Ovary (tissue), 3 donors: ENCODE measurements at regions not wholly inside any gene's neighbourhood (a gene's known extent, or its start where the extent isn't known, plus 50 kb on each side); places are given as distances from the start of the nearest gene placed in this dataset.

ENCODE experiments used
- EP300 ChIP-seq: sonication (generic); formaldehyde crosslinking; IDR thresholded peaks from one replicate; pipeline ENCODE4 v1.6.1; 2017; ENCODE audit warnings: antibody characterized with exemption
- POLR2A ChIP-seq: fragments of 450-650 bp; IDR thresholded peaks from one replicate; pipeline ENCODE4 v1.6.1; 2017; ENCODE audit warnings: antibody characterized with exemption, mild to moderate bottlenecking, moderate library complexity
- TF ChIP-seq, protein P1 (sequence below), 3 donors: fragments of 450-650 bp in 2 of 3; fragments of 200-600 bp in 1 of 3; IDR thresholded peaks; one replicate each; pipeline versions ENCODE4 v1.5.1 to v1.8.0; 2016 to 2022; ENCODE audit warnings: antibody characterized with exemption in 3 of 3, mild to moderate bottlenecking in 1 of 3
- donor health status: DM: no; HTN: no; CAD: no.

DNA sequence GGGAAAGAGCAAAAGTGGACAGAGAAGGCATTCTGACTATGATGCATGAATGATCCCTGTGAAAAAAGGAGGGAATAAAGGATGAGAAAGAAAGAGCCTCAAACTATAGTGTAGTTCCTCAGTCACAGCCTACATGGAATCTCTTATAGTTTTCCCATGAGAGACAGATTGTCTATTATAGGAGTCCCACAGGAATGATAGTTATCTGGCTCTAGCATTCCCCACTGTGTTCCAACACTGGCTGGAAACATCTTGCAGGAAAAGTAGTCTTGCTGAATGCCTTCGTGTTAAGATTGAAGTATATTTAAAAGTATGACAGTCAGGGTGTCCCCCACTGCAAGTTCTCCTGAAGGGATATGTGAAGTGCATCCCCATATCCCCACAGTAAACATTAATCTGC is 641.5 kb upstream of the NECTIN3 start:
- TF ChIP-seq, protein P1, sequence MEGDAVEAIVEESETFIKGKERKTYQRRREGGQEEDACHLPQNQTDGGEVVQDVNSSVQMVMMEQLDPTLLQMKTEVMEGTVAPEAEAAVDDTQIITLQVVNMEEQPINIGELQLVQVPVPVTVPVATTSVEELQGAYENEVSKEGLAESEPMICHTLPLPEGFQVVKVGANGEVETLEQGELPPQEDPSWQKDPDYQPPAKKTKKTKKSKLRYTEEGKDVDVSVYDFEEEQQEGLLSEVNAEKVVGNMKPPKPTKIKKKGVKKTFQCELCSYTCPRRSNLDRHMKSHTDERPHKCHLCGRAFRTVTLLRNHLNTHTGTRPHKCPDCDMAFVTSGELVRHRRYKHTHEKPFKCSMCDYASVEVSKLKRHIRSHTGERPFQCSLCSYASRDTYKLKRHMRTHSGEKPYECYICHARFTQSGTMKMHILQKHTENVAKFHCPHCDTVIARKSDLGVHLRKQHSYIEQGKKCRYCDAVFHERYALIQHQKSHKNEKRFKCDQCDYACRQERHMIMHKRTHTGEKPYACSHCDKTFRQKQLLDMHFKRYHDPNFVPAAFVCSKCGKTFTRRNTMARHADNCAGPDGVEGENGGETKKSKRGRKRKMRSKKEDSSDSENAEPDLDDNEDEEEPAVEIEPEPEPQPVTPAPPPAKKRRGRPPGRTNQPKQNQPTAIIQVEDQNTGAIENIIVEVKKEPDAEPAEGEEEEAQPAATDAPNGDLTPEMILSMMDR (IDR thresholded peaks at IDR 0.05) = no peak
- no peak for TF ChIP-seq POLR2A
- TF ChIP-seq EP300 = no peak
